ENCODE measurements at regions not wholly inside any gene's neighbourhood (a gene's known extent, or its start where the extent isn't known, plus 50 kb on each side); places are given as distances from the start of the nearest gene placed in this dataset.

- H3K9me2 ChIP-seq (ENCODE audit: insufficient read depth, low read length), result no peaks in the 10 kb centered on the region
- no peaks in the 10 kb centered on the region for H3K36me3 ChIP-seq (ENCODE audit: insufficient read depth, low read length)
- no peak overlapping the region for H3K4me3 ChIP-seq (ENCODE audit: low read length)
- H3K9me3 ChIP-seq (ENCODE audit: low read length), result no peaks in the 10 kb centered on the region
- no peaks in the 10 kb centered on the region for H3K79me2 ChIP-seq (replicated peaks; ENCODE audit: insufficient read depth, low read length)
- no peaks in the 10 kb centered on the region for H3F3A ChIP-seq (ENCODE audit: insufficient read depth, low read length, poor library complexity, severe bottlenecking)
- H3K9ac ChIP-seq (ENCODE audit: low read length), result no peak overlapping the region
- no peak overlapping the region for H3K27ac ChIP-seq (ENCODE audit: low read length)
- H4K20me1 ChIP-seq (ENCODE audit: insufficient read depth), result no peaks in the 10 kb centered on the region
- no peaks in the 10 kb centered on the region for H3K27me3 ChIP-seq (ENCODE audit: insufficient read depth, low read depth, low read length)
- TF ChIP-seq RAD21 (conservative IDR thresholded peaks at IDR 0.05) (no peak), SMC3 (conservative IDR thresholded peaks at IDR 0.05; ENCODE audit: poor library complexity) (no peak), POLR2AphosphoS5 (IDR thresholded peaks at IDR 0.05) (no peak), TAF1 (IDR thresholded peaks at IDR 0.05; ENCODE audit: low read depth) (no peak), EP300 (conservative IDR thresholded peaks at IDR 0.05; ENCODE audit: poor library complexity, severe bottlenecking) (no peak), MXI1 (conservative IDR thresholded peaks at IDR 0.05; ENCODE audit: poor library complexity, severe bottlenecking) (no peak), REST (IDR thresholded peaks at IDR 0.05; ENCODE audit: borderline replicate concordance) (no peak), EZH2 (IDR thresholded peaks at IDR 0.05; ENCODE audit: borderline replicate concordance, insufficient read depth, low read length, poor library complexity, severe bottlenecking) (no peak)
- TF ChIP-seq, protein P1, sequence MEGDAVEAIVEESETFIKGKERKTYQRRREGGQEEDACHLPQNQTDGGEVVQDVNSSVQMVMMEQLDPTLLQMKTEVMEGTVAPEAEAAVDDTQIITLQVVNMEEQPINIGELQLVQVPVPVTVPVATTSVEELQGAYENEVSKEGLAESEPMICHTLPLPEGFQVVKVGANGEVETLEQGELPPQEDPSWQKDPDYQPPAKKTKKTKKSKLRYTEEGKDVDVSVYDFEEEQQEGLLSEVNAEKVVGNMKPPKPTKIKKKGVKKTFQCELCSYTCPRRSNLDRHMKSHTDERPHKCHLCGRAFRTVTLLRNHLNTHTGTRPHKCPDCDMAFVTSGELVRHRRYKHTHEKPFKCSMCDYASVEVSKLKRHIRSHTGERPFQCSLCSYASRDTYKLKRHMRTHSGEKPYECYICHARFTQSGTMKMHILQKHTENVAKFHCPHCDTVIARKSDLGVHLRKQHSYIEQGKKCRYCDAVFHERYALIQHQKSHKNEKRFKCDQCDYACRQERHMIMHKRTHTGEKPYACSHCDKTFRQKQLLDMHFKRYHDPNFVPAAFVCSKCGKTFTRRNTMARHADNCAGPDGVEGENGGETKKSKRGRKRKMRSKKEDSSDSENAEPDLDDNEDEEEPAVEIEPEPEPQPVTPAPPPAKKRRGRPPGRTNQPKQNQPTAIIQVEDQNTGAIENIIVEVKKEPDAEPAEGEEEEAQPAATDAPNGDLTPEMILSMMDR (IDR thresholded peaks at IDR 0.05; ENCODE audit: poor library complexity, severe bottlenecking), result no peak
- no peak overlapping the region for H3K4me2 ChIP-seq (ENCODE audit: low read length)
- H2AFZ ChIP-seq (ENCODE audit: low read depth, low read length), result no peak overlapping the region
Measured at GRCh38 chr15:47963265-47963664, 157.5 kb upstream of the SLC24A5 start.

- Histone ChIP-seq H3K9me2 (ENCODE audit: insufficient read depth, low read length) (no peaks in the 10 kb centered on the region), H3K27ac (ENCODE audit: low read length) (peak overlapping the region; percentile 35), H2AFZ (ENCODE audit: low read depth, low read length) (no peak overlapping the region), H3K27me3 (ENCODE audit: insufficient read depth, low read depth, low read length) (no peaks in the 10 kb centered on the region), H3K36me3 (ENCODE audit: insufficient read depth, low read length) (no peaks in the 10 kb centered on the region), H3K9ac (ENCODE audit: low read length) (no peak overlapping the region), H3K4me3 (ENCODE audit: low read length) (peak overlapping the region; percentile 11), H4K20me1 (ENCODE audit: insufficient read depth) (no peaks in the 10 kb centered on the region), H3K79me2 (replicated peaks; ENCODE audit: insufficient read depth, low read length) (no peaks in the 10 kb centered on the region), H3K4me2 (ENCODE audit: low read length) (no peak overlapping the region), H3K9me3 (ENCODE audit: low read length) (no peaks in the 10 kb centered on the region), H3F3A (ENCODE audit: insufficient read depth, low read length, poor library complexity, severe bottlenecking) (no peaks in the 10 kb centered on the region)
- TF ChIP-seq RAD21 (conservative IDR thresholded peaks at IDR 0.05), result no peak
- peak; percentile 73 for TF ChIP-seq POLR2AphosphoS5 (IDR thresholded peaks at IDR 0.05)
- TF ChIP-seq MXI1 (conservative IDR thresholded peaks at IDR 0.05; ENCODE audit: poor library complexity, severe bottlenecking), result peak; percentile 63
- TF ChIP-seq EP300 (conservative IDR thresholded peaks at IDR 0.05; ENCODE audit: poor library complexity, severe bottlenecking), result peak; percentile 79
Measured at GRCh38 chr15:47964229-47964628, 156.6 kb upstream of the SLC24A5 start.
